ENCODE measurements at regions not wholly inside any gene's neighbourhood (a gene's known extent, or its start where the extent isn't known, plus 50 kb on each side); places are given as distances from the start of the nearest gene placed in this dataset.

DNA sequence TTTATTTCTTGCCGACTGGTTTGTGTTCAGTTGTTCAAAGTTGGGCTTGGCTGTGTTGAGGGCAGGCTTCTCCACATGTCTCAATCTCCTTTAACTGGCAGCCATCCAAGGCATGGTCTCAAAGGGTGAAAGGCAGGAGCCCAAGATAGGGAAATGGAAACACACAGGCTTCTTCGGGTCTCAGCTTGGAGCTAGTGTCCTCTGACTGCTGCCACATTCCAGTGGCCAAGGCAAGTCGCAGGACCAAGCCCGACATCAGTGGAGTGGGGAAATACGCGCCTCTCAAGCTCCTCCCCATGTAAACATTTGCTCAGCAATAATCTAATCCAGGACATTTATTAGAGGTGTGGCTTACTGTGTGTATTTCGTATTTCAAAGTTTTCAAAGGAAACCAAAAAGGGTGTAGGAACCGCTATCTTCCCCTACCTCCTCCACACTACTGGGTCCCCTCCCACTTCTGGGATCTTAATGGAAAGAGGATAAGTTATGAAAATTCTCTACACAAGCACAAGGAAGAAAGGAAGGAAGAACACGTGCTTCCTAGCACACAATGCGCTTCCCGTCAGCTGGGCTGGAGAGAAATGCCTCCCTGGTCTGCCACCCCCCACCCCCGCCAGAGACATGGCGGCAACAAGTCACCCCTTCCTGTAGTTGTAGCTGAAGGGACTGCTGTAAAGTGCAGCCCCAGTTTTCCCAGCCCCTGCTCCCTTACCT is 181.7 kb downstream of the FAM43A start:
- TF ChIP-seq, protein P1, sequence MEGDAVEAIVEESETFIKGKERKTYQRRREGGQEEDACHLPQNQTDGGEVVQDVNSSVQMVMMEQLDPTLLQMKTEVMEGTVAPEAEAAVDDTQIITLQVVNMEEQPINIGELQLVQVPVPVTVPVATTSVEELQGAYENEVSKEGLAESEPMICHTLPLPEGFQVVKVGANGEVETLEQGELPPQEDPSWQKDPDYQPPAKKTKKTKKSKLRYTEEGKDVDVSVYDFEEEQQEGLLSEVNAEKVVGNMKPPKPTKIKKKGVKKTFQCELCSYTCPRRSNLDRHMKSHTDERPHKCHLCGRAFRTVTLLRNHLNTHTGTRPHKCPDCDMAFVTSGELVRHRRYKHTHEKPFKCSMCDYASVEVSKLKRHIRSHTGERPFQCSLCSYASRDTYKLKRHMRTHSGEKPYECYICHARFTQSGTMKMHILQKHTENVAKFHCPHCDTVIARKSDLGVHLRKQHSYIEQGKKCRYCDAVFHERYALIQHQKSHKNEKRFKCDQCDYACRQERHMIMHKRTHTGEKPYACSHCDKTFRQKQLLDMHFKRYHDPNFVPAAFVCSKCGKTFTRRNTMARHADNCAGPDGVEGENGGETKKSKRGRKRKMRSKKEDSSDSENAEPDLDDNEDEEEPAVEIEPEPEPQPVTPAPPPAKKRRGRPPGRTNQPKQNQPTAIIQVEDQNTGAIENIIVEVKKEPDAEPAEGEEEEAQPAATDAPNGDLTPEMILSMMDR (IDR thresholded peaks at IDR 0.05; ENCODE audit: insufficient read depth, low read depth, low read length, missing control alignments), result no peak
- H3K4me3 ChIP-seq (ENCODE audit: low read depth, low read length), result no peak overlapping the region
- DNase-seq (ENCODE audit: low read depth), result no peak

- H3K4me3 ChIP-seq (ENCODE audit: low read depth, low read length), result no peak overlapping the region
- TF ChIP-seq, protein P1 (IDR thresholded peaks at IDR 0.05; ENCODE audit: insufficient read depth, low read depth, low read length, missing control alignments), result no peak
Measured at GRCh38 chr3:194868831-194869230, 183.1 kb downstream of the FAM43A start.

GRCh38 chr3:194869482-194870169 is 183.9 kb downstream of the FAM43A start:
- TF ChIP-seq, protein P1 (IDR thresholded peaks at IDR 0.05; ENCODE audit: insufficient read depth, low read depth, low read length, missing control alignments), result no peak
- no peak for DNase-seq (ENCODE audit: low read depth)

More at GRCh38 chr3:194868831-194869230, 183.1 kb downstream of the FAM43A start:
- no peak for DNase-seq (ENCODE audit: low read depth)

DNA sequence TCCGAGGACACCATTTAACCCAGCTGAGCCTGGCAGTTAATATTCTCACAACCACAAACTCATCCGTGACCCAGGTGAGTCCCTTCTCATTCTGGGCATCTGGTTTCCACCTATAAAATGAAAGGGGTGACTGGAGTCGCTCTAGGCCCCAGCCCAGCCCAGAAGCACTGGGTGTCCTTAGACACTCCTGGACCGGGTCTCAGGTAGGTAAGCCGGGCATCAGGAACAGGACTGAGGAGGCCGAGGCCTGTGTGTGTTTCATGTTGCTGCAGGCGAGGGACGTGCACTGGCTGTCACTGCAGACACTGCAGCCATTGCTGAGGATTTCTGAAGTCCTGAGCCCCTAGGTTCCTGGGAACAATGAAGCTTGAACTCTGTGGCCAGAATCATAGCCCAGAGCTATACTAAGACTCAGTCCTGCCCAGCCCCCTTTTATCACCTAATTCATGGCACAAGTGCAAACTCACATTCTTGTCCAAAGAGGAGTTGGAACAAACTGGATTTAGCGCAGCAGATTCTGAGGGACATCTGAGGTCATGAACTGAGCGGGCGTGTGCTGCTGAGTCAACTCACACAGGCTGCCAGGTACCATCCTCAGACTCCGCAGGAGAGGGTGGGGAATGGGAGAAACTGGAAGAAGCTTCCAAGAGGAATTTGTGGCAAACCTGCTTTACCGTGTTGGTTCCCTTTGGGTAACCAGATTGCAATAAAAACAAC is 184.9 kb downstream of the FAM43A start:
- TF ChIP-seq, protein P1 (IDR thresholded peaks at IDR 0.05; ENCODE audit: insufficient read depth, low read depth, low read length, missing control alignments), result no peak
- no peak overlapping the region for H3K4me3 ChIP-seq (ENCODE audit: low read depth, low read length)
- DNase-seq (ENCODE audit: low read depth), result no peak

More at GRCh38 chr3:194869482-194870169, 183.9 kb downstream of the FAM43A start:
- H3K4me3 ChIP-seq (ENCODE audit: low read depth, low read length), result no peak overlapping the region

DNA sequence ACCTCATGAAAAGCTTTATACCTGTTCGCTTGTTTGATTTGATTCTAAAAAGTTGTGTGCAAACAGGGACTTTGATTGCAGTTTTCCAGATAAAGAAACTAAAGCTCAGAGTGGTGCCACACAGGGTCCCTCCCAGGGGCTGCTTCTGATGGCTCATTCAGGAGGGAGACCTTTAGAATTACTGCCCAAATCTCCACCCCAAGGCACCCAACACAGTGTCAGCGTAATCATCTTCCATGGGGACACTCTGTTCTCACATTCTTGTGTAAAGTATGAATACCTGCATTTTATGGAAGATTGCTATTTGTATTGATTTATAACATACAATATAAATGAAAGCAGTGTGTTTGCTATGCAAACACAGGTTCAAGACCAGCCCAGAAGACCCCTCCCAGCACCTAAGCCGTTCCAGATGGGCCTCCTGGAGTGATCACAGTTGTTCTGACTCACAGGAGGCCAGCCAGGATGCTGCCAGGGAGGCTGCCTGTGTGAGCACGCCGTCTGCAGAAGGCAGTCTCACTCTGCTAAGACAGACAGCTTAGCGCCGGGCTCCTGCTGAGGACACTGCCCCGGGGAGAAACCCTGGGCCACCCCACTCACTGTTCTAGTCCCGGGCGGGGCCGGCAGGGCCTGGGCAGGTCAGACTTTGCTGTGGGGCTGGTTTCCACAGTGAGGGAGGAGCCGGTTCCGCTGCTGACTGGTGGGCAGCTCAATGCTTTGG is 185.6 kb downstream of the FAM43A start:
- peak; percentile 26 for DNase-seq (ENCODE audit: low read depth)
- H3K4me3 ChIP-seq (ENCODE audit: low read depth, low read length), result no peak overlapping the region
- TF ChIP-seq, protein P1 (IDR thresholded peaks at IDR 0.05; ENCODE audit: insufficient read depth, low read depth, low read length, missing control alignments), result no peak

DNA sequence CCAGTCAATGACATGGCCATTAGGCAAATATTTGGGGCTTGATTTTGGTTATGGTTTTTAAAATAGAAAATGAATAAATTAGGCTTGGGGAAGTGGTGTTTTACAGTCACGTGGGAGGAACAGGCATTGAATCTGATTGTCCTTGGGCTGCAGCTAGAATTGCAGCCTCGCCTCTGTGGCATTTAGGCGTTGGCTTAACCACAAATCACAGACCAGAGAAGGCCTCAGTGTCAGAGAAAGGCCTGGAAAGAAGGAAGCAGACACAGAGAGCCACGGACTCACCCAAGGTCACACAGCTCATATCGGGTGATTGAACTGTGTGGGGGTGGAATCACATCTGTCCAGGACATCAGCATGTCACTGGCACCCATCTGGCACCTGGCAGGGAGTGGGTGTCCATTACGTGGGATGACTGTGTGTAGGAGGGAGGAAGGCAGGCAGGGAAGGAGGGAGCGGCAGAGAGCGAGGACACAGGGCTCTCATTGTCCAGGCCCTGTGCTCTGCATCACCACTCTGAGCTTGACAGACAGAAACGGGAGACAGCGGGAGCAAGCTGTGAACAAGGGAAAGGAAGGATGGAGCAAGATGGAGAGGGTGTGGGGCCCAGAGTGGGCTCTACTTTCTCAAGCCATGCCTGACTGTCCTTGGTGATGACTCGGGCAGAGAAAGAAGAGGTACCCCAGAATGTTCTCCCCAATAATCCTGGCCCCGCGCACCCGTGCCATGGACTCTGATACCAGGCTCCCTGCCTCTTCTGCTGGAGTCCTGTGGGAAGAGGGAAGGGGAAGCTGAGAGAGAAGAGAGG is 186.4 kb downstream of the FAM43A start:
- TF ChIP-seq, protein P1 (IDR thresholded peaks at IDR 0.05; ENCODE audit: insufficient read depth, low read depth, low read length, missing control alignments), result no peak
- no peak for DNase-seq (ENCODE audit: low read depth)
- no peak overlapping the region for H3K4me3 ChIP-seq (ENCODE audit: low read depth, low read length)
